BE2C (cell line): ENCODE measurements at regions not wholly inside any gene's neighbourhood (a gene's known extent, or its start where the extent isn't known, plus 50 kb on each side); places are given as distances from the start of the nearest gene placed in this dataset.

Experiments used
- DNase-seq: peaks from one replicate; pipeline ENCODE4 v3.0.0-alpha.2; 2020
- H3K27me3 ChIP-seq: fragments of 250-450 bp; sonication (Bioruptor Pico); 2 replicates; pipeline ENCODE4 v1.5.1; 2020; ENCODE audit warnings: mild to moderate bottlenecking
- H3K36me3 ChIP-seq: fragments of 250-450 bp; sonication (Bioruptor Pico); 2 replicates; pipeline ENCODE4 v1.5.1; 2020; ENCODE audit warnings: mild to moderate bottlenecking
- H3K4me1 ChIP-seq: fragments of 250-450 bp; sonication (Bioruptor Pico); 2 replicates; pipeline ENCODE4 v1.5.1; 2020
- H3K4me3 ChIP-seq: 2 replicates; pipeline ENCODE4 v1.5.1; 2011; ENCODE audit warnings: low read depth, low read length
- H3K9me3 ChIP-seq: fragments of 250-450 bp; sonication (Bioruptor Pico); 2 replicates; pipeline ENCODE4 v1.5.1; 2020
- TF ChIP-seq, protein P1 (sequence below): IDR thresholded peaks from 2 replicates; pipeline ENCODE4 v1.5.1; 2012; ENCODE audit warnings: mild to moderate bottlenecking, low read depth, low read length

DNA sequence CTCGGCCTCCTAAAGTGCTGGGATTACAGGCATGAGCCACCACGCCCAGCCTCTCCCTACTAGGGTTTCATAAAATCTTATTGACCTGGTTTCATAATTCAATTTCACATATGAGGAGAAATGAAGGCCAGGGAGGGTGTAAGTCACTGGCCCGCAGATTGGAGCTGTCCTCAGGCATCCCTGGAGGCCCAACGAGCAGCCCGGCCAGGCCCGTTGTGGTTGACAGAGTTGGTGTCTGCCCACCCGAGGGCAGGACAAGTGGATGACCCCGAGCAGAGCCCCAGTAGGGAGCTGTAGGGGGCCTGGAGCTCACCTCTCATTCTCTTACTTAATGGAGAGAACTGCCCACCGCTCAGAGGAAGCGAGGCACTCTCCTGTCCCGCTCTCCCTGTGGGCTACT lies 78.9 kb downstream of the CPN2 start:
- Histone ChIP-seq H3K4me1 (peaks cover 55% of the 10 kb centered on the region), H3K36me3 (no peaks in the 10 kb centered on the region), H3K9me3 (no peaks in the 10 kb centered on the region), H3K4me3 (no peak overlapping the region), H3K27me3 (no peaks in the 10 kb centered on the region)
- DNase-seq, result no peak
- TF ChIP-seq, protein P1, sequence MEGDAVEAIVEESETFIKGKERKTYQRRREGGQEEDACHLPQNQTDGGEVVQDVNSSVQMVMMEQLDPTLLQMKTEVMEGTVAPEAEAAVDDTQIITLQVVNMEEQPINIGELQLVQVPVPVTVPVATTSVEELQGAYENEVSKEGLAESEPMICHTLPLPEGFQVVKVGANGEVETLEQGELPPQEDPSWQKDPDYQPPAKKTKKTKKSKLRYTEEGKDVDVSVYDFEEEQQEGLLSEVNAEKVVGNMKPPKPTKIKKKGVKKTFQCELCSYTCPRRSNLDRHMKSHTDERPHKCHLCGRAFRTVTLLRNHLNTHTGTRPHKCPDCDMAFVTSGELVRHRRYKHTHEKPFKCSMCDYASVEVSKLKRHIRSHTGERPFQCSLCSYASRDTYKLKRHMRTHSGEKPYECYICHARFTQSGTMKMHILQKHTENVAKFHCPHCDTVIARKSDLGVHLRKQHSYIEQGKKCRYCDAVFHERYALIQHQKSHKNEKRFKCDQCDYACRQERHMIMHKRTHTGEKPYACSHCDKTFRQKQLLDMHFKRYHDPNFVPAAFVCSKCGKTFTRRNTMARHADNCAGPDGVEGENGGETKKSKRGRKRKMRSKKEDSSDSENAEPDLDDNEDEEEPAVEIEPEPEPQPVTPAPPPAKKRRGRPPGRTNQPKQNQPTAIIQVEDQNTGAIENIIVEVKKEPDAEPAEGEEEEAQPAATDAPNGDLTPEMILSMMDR, result no peak

- no peaks in the 10 kb centered on the region for H3K9me3 ChIP-seq
- H3K4me3 ChIP-seq, result no peak overlapping the region
- TF ChIP-seq, protein P1, result peak; percentile 4; the same call in 1 of the 2 replicates
- no peaks in the 10 kb centered on the region for H3K36me3 ChIP-seq
- DNase-seq, result peak; percentile 52
- H3K27me3 ChIP-seq, result no peaks in the 10 kb centered on the region
- H3K4me1 ChIP-seq, result peaks cover 59% of the 10 kb centered on the region
Observed at GRCh38 chr3:194272861-194273742, 78.0 kb downstream of the CPN2 start.

- Histone ChIP-seq H3K36me3 (no peaks in the 10 kb centered on the region), H3K9me3 (no peaks in the 10 kb centered on the region), H3K4me1 (peaks cover 62% of the 10 kb centered on the region), H3K4me3 (no peak overlapping the region), H3K27me3 (no peaks in the 10 kb centered on the region)
- no peak for DNase-seq
- TF ChIP-seq, protein P1, result no peak
Observed at GRCh38 chr3:194273743-194274310, 77.3 kb downstream of the CPN2 start.

DNA sequence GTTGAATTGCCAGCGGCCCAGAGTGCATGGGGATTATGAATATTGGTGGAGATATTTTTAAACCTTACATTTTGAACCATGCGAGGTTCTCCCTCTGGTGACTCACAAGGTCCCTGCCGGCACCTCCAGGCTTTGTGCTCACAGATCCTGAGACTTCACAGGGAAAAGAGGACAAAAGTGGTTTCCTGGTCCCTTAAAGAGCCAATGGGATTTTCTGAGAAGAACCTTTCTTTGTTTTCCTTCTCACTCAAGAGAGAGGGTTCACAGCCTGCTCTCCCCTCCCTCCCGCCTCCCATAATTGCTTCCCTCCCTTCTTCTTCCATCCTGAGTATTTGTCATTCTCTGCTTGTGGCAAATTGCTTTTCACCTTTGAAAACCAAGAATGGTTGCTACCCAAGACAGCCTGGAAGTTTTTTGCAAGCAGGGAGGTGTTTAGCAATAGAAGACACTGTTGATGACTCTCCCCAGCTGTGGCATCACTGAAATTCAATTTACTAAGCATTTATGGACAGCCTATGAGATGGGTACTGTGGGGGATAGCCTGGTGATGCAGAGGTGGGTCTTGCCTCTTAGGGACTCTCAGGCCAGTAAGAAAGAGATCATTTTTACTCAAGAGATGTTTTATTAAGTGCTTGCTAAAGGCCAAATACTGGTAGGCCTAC lies 76.6 kb downstream of the CPN2 start:
- TF ChIP-seq, protein P1, result no peak
- DNase-seq, result no peak
- Histone ChIP-seq H3K4me1 (peaks cover 62% of the 10 kb centered on the region), H3K36me3 (no peaks in the 10 kb centered on the region), H3K4me3 (no peak overlapping the region), H3K9me3 (no peaks in the 10 kb centered on the region), H3K27me3 (no peaks in the 10 kb centered on the region)

DNA sequence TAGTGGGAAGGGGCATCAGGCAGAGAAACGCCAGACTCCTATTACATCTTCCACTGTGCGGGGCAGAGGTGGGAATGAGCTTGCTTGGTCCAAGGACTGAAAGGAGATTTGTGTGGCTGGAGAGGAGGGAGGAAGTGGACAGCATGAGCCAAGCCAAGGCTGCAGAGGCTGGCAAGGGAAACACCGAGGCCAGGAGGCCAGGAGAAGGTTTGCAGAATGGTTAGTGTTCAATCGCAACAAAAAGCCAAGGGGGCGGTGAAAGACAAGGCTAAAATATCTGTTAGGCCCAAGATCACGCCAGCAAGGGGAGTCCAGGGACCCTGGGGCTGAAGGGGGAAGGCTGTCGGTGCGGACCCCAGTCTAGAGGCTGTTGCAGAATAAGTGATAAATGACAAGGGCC lies 75.8 kb downstream of the CPN2 start:
- H3K27me3 ChIP-seq, result no peaks in the 10 kb centered on the region
- H3K4me3 ChIP-seq, result no peak overlapping the region
- DNase-seq, result no peak
- H3K36me3 ChIP-seq, result no peaks in the 10 kb centered on the region
- TF ChIP-seq, protein P1, result no peak
- H3K9me3 ChIP-seq, result no peaks in the 10 kb centered on the region
- peaks cover 58% of the 10 kb centered on the region for H3K4me1 ChIP-seq
